ENCODE measurements at regions not wholly inside any gene's neighbourhood (a gene's known extent, or its start where the extent isn't known, plus 50 kb on each side); places are given as distances from the start of the nearest gene placed in this dataset.
A peak's percentile ranks its signal among the peaks of the same experiment; 100 is the strongest.

DNA sequence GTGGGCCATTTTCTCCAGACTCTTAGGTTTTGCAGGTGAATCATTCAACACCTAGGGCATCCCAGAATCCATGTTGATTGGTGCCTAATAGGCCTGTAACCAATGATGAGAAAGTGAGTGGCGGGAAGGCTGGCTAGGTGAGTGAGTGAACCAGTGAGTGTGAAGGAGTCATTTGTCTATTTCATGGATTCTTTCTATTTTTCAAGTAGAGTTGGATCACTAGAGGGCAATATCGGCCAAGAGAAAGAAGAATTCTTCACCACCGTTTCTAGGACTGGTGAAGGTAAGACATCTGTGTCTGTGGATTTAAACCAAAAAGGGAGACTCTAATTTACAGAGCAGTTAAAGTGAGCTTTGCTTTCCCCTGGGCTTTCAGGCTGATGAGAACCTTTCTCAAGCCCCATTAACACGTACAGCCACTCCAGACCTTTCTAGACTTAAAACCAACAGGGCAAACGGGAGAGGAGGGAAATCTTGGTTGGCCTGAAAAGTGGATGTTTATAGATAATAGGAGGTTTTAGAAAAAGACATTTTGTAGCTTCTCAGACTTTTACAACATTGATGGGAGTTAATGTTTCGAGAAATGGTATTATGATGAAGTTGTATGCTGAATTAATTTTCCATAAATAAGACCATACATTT lies 114.3 kb upstream of the IL12B start:
- no peaks in the 10 kb centered on the region for H3K36me3 ChIP-seq
- no peak overlapping the region for H3K27ac ChIP-seq
- no peaks in the 10 kb centered on the region for H3K27me3 ChIP-seq
- TF ChIP-seq Cebpa-rat (IDR thresholded peaks at IDR 0.05) = no peak
- no peaks in the 10 kb centered on the region for H3K9me3 ChIP-seq (replicated peaks in 1 of 11)
- H3K4me1 ChIP-seq = peaks cover 0 to 13% (median 10%) of the 10 kb centered on the region in 10 experiments; a peak in 14 of 20 replicates
- no peak overlapping the region for H3K4me3 ChIP-seq
- no peak overlapping the region for H3K9ac ChIP-seq
- no peak overlapping the region for H3K4me2 ChIP-seq
- H4K20me1 ChIP-seq = no peaks in the 10 kb centered on the region

DNA sequence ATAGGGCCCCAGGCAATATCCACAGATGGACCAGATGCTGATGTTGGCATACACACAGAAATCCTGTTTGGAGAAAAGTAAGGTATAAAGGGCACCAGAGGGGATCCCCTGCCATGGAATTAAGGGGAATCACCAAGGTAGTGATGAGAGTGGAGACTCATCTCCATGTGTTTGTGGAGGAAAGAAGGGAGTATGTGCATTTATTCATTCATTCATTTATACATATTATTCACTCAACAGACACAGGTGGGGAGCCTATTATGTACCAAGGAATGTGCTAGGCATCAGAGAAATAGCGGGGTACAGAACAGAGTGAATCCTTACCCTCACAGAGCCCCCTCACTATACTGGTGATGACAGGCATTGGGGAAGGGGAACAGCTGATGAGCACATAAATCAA lies 116.8 kb upstream of the IL12B start:
- no peak for TF ChIP-seq Cebpa-rat (IDR thresholded peaks at IDR 0.05)
- H3K4me2 ChIP-seq = no peak overlapping the region

DNA sequence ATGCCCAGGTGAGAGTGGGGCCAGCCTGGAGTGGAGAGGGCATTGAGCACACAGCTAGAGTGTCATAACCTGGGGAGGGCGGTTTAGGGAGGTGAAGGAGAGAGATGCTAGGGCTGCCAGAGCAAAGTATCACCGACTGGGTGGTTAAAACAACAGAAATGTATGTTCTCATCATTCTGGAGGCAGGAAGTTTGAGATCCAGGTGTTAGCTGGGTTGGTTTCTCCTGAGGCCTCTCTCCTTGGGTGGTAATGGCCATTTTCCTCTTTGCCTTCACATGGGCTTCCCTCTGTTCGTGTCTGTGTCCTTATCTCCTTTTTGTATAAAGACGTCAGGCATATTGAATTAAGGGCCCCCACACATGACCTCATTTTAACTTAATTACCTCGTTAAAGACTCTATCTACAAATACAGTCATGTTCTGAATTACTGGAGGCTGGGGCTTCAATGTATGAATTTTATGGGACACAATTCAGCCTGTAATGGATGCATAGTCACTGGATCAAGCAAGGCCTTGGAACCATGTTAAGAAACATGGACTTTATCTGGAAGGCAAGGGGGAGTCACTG lies 118.6 kb upstream of the IL12B start:
- Histone ChIP-seq H3K36me3 (no peaks in the 10 kb centered on the region), H3K27me3 (no peaks in the 10 kb centered on the region), H3K4me2 (no peak overlapping the region), H3K9me3 (replicated peaks in 1 of 11) (no peaks in the 10 kb centered on the region), H3K4me1 (peaks cover 12 to 19% (median 15%) of the 10 kb centered on the region in 10 experiments), H4K20me1 (no peaks in the 10 kb centered on the region), H3K4me3 (no peak overlapping the region), H3K9ac (no peak overlapping the region), H3K27ac (no peak overlapping the region)
- no peak for TF ChIP-seq Cebpa-rat (IDR thresholded peaks at IDR 0.05)

More for the DNA sequence above, 116.8 kb upstream of the IL12B start:
- Histone ChIP-seq H3K9me3 (replicated peaks in 1 of 11) (no peaks in the 10 kb centered on the region), H3K36me3 (no peaks in the 10 kb centered on the region), H3K4me1 (peaks cover 0 to 3% (median 0%) of the 10 kb centered on the region in 10 experiments; a peak in 6 of 20 replicates), H3K27me3 (no peaks in the 10 kb centered on the region), H3K4me3 (no peak overlapping the region), H3K9ac (no peak overlapping the region), H4K20me1 (no peaks in the 10 kb centered on the region), H3K27ac (no peak overlapping the region)

GRCh38 chr5:159449925-159450324 lies 119.6 kb upstream of the IL12B start:
- no peaks in the 10 kb centered on the region for H3K9me3 ChIP-seq (replicated peaks in 1 of 11)
- no peaks in the 10 kb centered on the region for H4K20me1 ChIP-seq
- H3K4me2 ChIP-seq = no peak overlapping the region
- H3K9ac ChIP-seq = no peak overlapping the region
- peaks cover 12 to 19% (median 15%) of the 10 kb centered on the region in 10 experiments for H3K4me1 ChIP-seq
- no peak overlapping the region for H3K27ac ChIP-seq
- TF ChIP-seq Cebpa-rat (IDR thresholded peaks at IDR 0.05) = no peak
- no peak overlapping the region for H3K4me3 ChIP-seq
- no peaks in the 10 kb centered on the region for H3K36me3 ChIP-seq
- no peaks in the 10 kb centered on the region; a peak in 1 of 22 replicates for H3K27me3 ChIP-seq

GRCh38 chr5:159450417-159450816 lies 120.1 kb upstream of the IL12B start:
- H3K9me3 ChIP-seq (replicated peaks in 1 of 11) = no peaks in the 10 kb centered on the region
- no peak for TF ChIP-seq Cebpa-rat (IDR thresholded peaks at IDR 0.05)
- H3K4me1 ChIP-seq = peaks cover 12 to 19% (median 15%) of the 10 kb centered on the region in 10 experiments
- H3K36me3 ChIP-seq = no peaks in the 10 kb centered on the region
- H3K27ac ChIP-seq = no peak overlapping the region
- H3K27me3 ChIP-seq = peaks cover 0 to 2% (median 0%) of the 10 kb centered on the region in 11 experiments; a peak in 1 of 22 replicates
- H3K9ac ChIP-seq = no peak overlapping the region
- H4K20me1 ChIP-seq = no peaks in the 10 kb centered on the region
- no peak overlapping the region for H3K4me3 ChIP-seq
- H3K4me2 ChIP-seq = no peak overlapping the region

GRCh38 chr5:159451197-159452052 lies 121.1 kb upstream of the IL12B start:
- peaks cover 0 to 10% (median 0%) of the 10 kb centered on the region in 11 experiments; a peak in 3 of 22 replicates for H3K27me3 ChIP-seq
- H3K4me1 ChIP-seq = peaks cover 12 to 26% (median 16%) of the 10 kb centered on the region in 10 experiments
- no peak overlapping the region for H3K9ac ChIP-seq
- H3K9me3 ChIP-seq (replicated peaks in 1 of 11) = no peaks in the 10 kb centered on the region
- no peak overlapping the region for H3K27ac ChIP-seq
- H4K20me1 ChIP-seq = no peaks in the 10 kb centered on the region
- no peaks in the 10 kb centered on the region for H3K36me3 ChIP-seq
- no peak for TF ChIP-seq Cebpa-rat (IDR thresholded peaks at IDR 0.05)
- H3K4me2 ChIP-seq = no peak overlapping the region
- no peak overlapping the region for H3K4me3 ChIP-seq

DNA sequence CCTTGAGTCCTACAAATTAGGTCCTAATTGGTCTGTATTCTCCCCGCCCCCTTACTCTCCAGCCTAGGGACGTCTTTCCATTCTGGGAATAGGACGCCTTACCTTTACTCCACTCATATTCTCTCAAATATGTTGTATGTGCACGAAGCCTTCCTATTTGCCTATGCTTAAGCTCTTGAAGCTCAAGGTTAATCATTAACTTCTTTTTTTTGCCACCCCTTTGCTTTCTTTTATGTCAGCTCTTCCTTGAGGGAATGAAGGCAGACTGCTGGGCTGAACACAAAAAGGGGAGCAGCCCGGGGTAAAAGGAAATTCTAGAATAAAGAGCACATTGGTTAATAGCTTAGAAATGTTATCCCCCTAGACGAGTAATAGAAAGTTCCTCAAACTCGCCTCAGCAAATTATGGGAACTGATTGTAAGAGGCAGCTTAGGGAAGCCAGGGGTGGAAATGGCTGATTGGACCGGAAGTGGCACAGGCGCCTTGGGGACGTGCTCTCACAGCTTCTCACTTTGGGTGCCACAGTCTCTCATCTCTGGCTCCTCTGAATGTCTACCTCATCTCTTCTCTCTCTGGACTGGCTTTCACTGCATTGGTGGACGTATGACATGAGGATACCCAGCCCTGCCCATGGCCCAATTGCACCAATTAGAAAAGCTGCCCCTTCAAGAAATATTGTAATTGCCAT lies 122.3 kb upstream of the IL12B start:
- no peak overlapping the region for H3K9ac ChIP-seq
- H3K9me3 ChIP-seq (replicated peaks in 1 of 11) = no peaks in the 10 kb centered on the region
- H3K27ac ChIP-seq = no peak overlapping the region; a peak in 1 of 22 replicates
- peaks cover 0 to 10% (median 0%) of the 10 kb centered on the region in 11 experiments; a peak in 3 of 22 replicates for H3K27me3 ChIP-seq
- no peaks in the 10 kb centered on the region for H3K36me3 ChIP-seq
- no peaks in the 10 kb centered on the region for H4K20me1 ChIP-seq
- peaks cover 13 to 38% (median 17%) of the 10 kb centered on the region in 10 experiments for H3K4me1 ChIP-seq
- no peak for TF ChIP-seq Cebpa-rat (IDR thresholded peaks at IDR 0.05)
- peak overlapping the region; percentile 23 to 66 (median 50) for H3K4me2 ChIP-seq
- no peak overlapping the region for H3K4me3 ChIP-seq

GRCh38 chr5:159453209-159453608 lies 122.9 kb upstream of the IL12B start:
- no peak overlapping the region for H3K9ac ChIP-seq
- TF ChIP-seq Cebpa-rat (IDR thresholded peaks at IDR 0.05) = no peak
- no peaks in the 10 kb centered on the region for H3K36me3 ChIP-seq
- H3K9me3 ChIP-seq (replicated peaks in 1 of 11) = no peaks in the 10 kb centered on the region
- no peak overlapping the region for H3K27ac ChIP-seq
- H3K4me3 ChIP-seq = no peak overlapping the region
- peaks cover 0 to 10% (median 0%) of the 10 kb centered on the region in 11 experiments; a peak in 3 of 22 replicates for H3K27me3 ChIP-seq
- H4K20me1 ChIP-seq = no peaks in the 10 kb centered on the region
- H3K4me2 ChIP-seq = peak overlapping the region; percentile 23 to 66 (median 50)
- peaks cover 18 to 44% (median 23%) of the 10 kb centered on the region in 10 experiments for H3K4me1 ChIP-seq
